ENCODE measurements at regions not wholly inside any gene's neighbourhood (a gene's known extent, or its start where the extent isn't known, plus 50 kb on each side); places are given as distances from the start of the nearest gene placed in this dataset.

- ChIA-PET CTCF (ENCODE audit: partially characterized antibody) (interaction anchor here (1.0 kb wide), 1 partner anchor 544 kb away, joined by 4 read pairs; no protein-coding TSS in a partner anchor), POLR2A (ENCODE audit: partially characterized antibody) (no interaction called here)
- Histone ChIP-seq H3K14ac (ENCODE audit: insufficient read length) (no peak overlapping the region), H3K23ac (ENCODE audit: insufficient read length) (no peak overlapping the region), H4K5ac (ENCODE audit: insufficient read length, low read depth, low read length) (no peak overlapping the region), H2BK12ac (ENCODE audit: low read depth, low read length) (no peak overlapping the region), H3K79me1 (ENCODE audit: low read depth, low read length) (no peaks in the 10 kb centered on the region), H3K18ac (ENCODE audit: extremely low read depth, low read length) (no peak overlapping the region), H3K4me3 (ENCODE audit: extremely low read depth in 1 of 4, insufficient read depth in 2 of 4, low read depth in 3 of 4, low read length in 4 of 4) (no peak overlapping the region), H3K23me2 (ENCODE audit: low read depth, low read length) (no peaks in the 10 kb centered on the region), H3K27me3 (replicated peaks in 1 of 4; ENCODE audit: control insufficient read depth in 3 of 4, extremely low read depth in 1 of 4, insufficient read depth in 3 of 4, low read length in 3 of 4) (no peaks in the 10 kb centered on the region; a peak in 1 of 7 replicates), H3K27ac (ENCODE audit: low read depth, low read length) (no peak overlapping the region), H2BK120ac (replicated peaks; ENCODE audit: low read depth, low read length) (no peak overlapping the region), H2BK15ac (ENCODE audit: low read length) (no peak overlapping the region), H3K4me1 (replicated peaks in 1 of 4; ENCODE audit: control insufficient read depth in 3 of 4, insufficient read depth in 4 of 4, low read length in 3 of 4) (peaks cover 0 to 8% (median 3%) of the 10 kb centered on the region in 4 experiments; a peak in 5 of 7 replicates), H4K20me1 (replicated peaks in 1 of 2; ENCODE audit: control insufficient read depth in 1 of 2, insufficient read depth in 2 of 2, low read length in 2 of 2) (no peaks in the 10 kb centered on the region), H2BK5ac (ENCODE audit: low read depth, low read length) (no peak overlapping the region), H3K36me3 (ENCODE audit: control insufficient read depth in 2 of 4, insufficient read depth in 4 of 4, low read length in 3 of 4) (no peaks in the 10 kb centered on the region), H3K9me3 (ENCODE audit: insufficient read depth in 2 of 2, low read depth in 1 of 2, low read length in 1 of 2) (no peaks in the 10 kb centered on the region), H4K91ac (replicated peaks; ENCODE audit: insufficient read length, low read length) (no peak overlapping the region), H3K4me2 (ENCODE audit: insufficient read depth in 1 of 2, low read depth in 2 of 2, low read length in 2 of 2) (no peak overlapping the region), H2AK5ac (ENCODE audit: low read depth, low read length) (no peak overlapping the region), H4K8ac (ENCODE audit: extremely low read depth, insufficient read depth, low read length) (no peak overlapping the region), H3K4ac (replicated peaks; ENCODE audit: insufficient read length, low read depth, low read length) (no peak overlapping the region), H2BK20ac (ENCODE audit: low read length) (no peak overlapping the region), H2AFZ (ENCODE audit: low read length) (no peak overlapping the region), H3K79me2 (ENCODE audit: control insufficient read depth in 1 of 2, insufficient read depth in 2 of 2, low read length in 2 of 2) (no peaks in the 10 kb centered on the region), H3K9ac (replicated peaks in 1 of 4; ENCODE audit: extremely low read depth in 1 of 4, low read depth in 3 of 4, low read length in 3 of 4) (no peak overlapping the region), H3K56ac (replicated peaks; ENCODE audit: insufficient read length, low read depth, low read length) (no peak overlapping the region)
- WGBS, 2 experiments (ENCODE audit: extremely low coverage in 1 of 2, insufficient coverage in 1 of 2, insufficient read length in 1 of 2, insufficient replicate concordance in 2 of 2, low coverage in 1 of 2, low lambda C conversion rate in 2 of 2, missing lambda C conversion rate in 1 of 2), result 84% methylated on average over 2 of the region's 2 CpGs; no CpG with 5 or more reads in 1 of the 2 experiments
- TF ChIP-seq SRF (IDR thresholded peaks at IDR 0.05; ENCODE audit: low read depth, low read length), result no peak
- TF ChIP-seq RBBP5 (IDR thresholded peaks at IDR 0.05; ENCODE audit: borderline replicate concordance, low read depth, low read length), result no peak
- TF ChIP-seq SIX5 (IDR thresholded peaks at IDR 0.05; ENCODE audit: low read depth, low read length), result no peak
- no peak for TF ChIP-seq TCF12 (IDR thresholded peaks at IDR 0.05; ENCODE audit: low read depth, low read length)
- TF ChIP-seq BCL11A (IDR thresholded peaks at IDR 0.05; ENCODE audit: low read depth in 2 of 2, low read length in 2 of 2), result no peak
- no peak for TF ChIP-seq ZNF274 (IDR thresholded peaks at IDR 0.05; ENCODE audit: borderline replicate concordance, extremely low read depth, low read length)
- no peak for TF ChIP-seq SP4 (IDR thresholded peaks at IDR 0.05; ENCODE audit: low read length)
- TF ChIP-seq ATF3 (IDR thresholded peaks at IDR 0.05; ENCODE audit: insufficient read depth, low read depth, low read length), result no peak
- no peak for TF ChIP-seq KDM5A (IDR thresholded peaks at IDR 0.05; ENCODE audit: low read length)
- FAIRE-seq (no peak), DNase-seq (ENCODE audit: low read depth in 1 of 2, low spot score in 2 of 2) (no peak)
Observed at GRCh38 chr7:46544396-46545008, 623.4 kb upstream of the IGFBP3 start.

Measured in H1 (cell line).